ENCODE measurements at regions not wholly inside any gene's neighbourhood (a gene's known extent, or its start where the extent isn't known, plus 50 kb on each side); places are given as distances from the start of the nearest gene placed in this dataset.

- 81% methylated on average over 1 of the region's 1 CpG for WGBS
- H3K9me3 ChIP-seq, result no peaks in the 10 kb centered on the region
- TF ChIP-seq POLR2A (IDR thresholded peaks at IDR 0.05), result no peak
- no peak for TF ChIP-seq EP300 (IDR thresholded peaks at IDR 0.05)
- no peak for TF ChIP-seq POLR2AphosphoS5 (IDR thresholded peaks at IDR 0.05)
- TF ChIP-seq CTCF (IDR thresholded peaks at IDR 0.05), result no peak
- H3K36me3 ChIP-seq, result no peaks in the 10 kb centered on the region
- no peak for DNase-seq (ENCODE audit: low spot score in 2 of 2)
- H3K27me3 ChIP-seq, result no peaks in the 10 kb centered on the region
- H3K27ac ChIP-seq, result no peak overlapping the region
- no peaks in the 10 kb centered on the region for H3K4me1 ChIP-seq
- no peak overlapping the region for H3K4me3 ChIP-seq
Measured at GRCh38 chr3:24622138-24622537, 127.5 kb upstream of the THRB start.

- Histone ChIP-seq H3K4me3 (no peak overlapping the region), H3K27ac (no peak overlapping the region), H3K27me3 (no peaks in the 10 kb centered on the region), H3K9me3 (no peaks in the 10 kb centered on the region), H3K4me1 (no peaks in the 10 kb centered on the region), H3K36me3 (no peaks in the 10 kb centered on the region)
- DNase-seq (ENCODE audit: low spot score in 2 of 2), result no peak
- 79% methylated on average over 3 of the region's 3 CpGs for WGBS
- no peak for TF ChIP-seq POLR2A (IDR thresholded peaks at IDR 0.05)
- no peak for TF ChIP-seq CTCF (IDR thresholded peaks at IDR 0.05)
- TF ChIP-seq EP300 (IDR thresholded peaks at IDR 0.05), result no peak
- TF ChIP-seq POLR2AphosphoS5 (IDR thresholded peaks at IDR 0.05), result no peak
Measured at GRCh38 chr3:24622696-24623225, 128.1 kb upstream of the THRB start.

- no peak for TF ChIP-seq POLR2A (IDR thresholded peaks at IDR 0.05)
- TF ChIP-seq POLR2AphosphoS5 (IDR thresholded peaks at IDR 0.05), result no peak
- no peak for TF ChIP-seq CTCF (IDR thresholded peaks at IDR 0.05)
- no peak for TF ChIP-seq EP300 (IDR thresholded peaks at IDR 0.05)
- no peaks in the 10 kb centered on the region for H3K9me3 ChIP-seq
- no peak overlapping the region for H3K27ac ChIP-seq
- WGBS, result 77% methylated on average over 3 of the region's 3 CpGs
- H3K27me3 ChIP-seq, result no peaks in the 10 kb centered on the region
- H3K4me1 ChIP-seq, result no peaks in the 10 kb centered on the region
- H3K4me3 ChIP-seq, result no peak overlapping the region
- no peak for DNase-seq (ENCODE audit: low spot score in 2 of 2)
- H3K36me3 ChIP-seq, result no peaks in the 10 kb centered on the region
Measured at GRCh38 chr3:24623657-24624056, 129.0 kb upstream of the THRB start.

- no peak for DNase-seq (ENCODE audit: low spot score in 2 of 2)
- Histone ChIP-seq H3K4me1 (no peaks in the 10 kb centered on the region), H3K36me3 (no peaks in the 10 kb centered on the region), H3K4me3 (no peak overlapping the region), H3K27me3 (no peaks in the 10 kb centered on the region), H3K27ac (no peak overlapping the region), H3K9me3 (no peaks in the 10 kb centered on the region)
- no peak for TF ChIP-seq POLR2A (IDR thresholded peaks at IDR 0.05)
- WGBS, result 54% methylated on average over 2 of the region's 2 CpGs
Measured at GRCh38 chr3:24624938-24625681, 130.5 kb upstream of the THRB start.

GRCh38 chr3:24628523-24629258 lies 134.0 kb upstream of the THRB start:
- DNase-seq (ENCODE audit: low spot score in 2 of 2), result no peak

More at GRCh38 chr3:24628523-24629258, 134.0 kb upstream of the THRB start:
- 91% methylated on average over 4 of the region's 4 CpGs for WGBS
- no peak for TF ChIP-seq CTCF (IDR thresholded peaks at IDR 0.05)
- no peak for TF ChIP-seq POLR2AphosphoS5 (IDR thresholded peaks at IDR 0.05)
- no peak for TF ChIP-seq EP300 (IDR thresholded peaks at IDR 0.05)
- TF ChIP-seq POLR2A (IDR thresholded peaks at IDR 0.05), result no peak
- Histone ChIP-seq H3K4me3 (no peak overlapping the region), H3K36me3 (no peaks in the 10 kb centered on the region), H3K4me1 (no peaks in the 10 kb centered on the region), H3K27ac (no peak overlapping the region), H3K27me3 (no peaks in the 10 kb centered on the region), H3K9me3 (no peaks in the 10 kb centered on the region)

Data from suprapubic skin (tissue), 4 donors.